CD14-positive monocyte (primary cell): ENCODE measurements at regions not wholly inside any gene's neighbourhood (a gene's known extent, or its start where the extent isn't known, plus 50 kb on each side); places are given as distances from the start of the nearest gene placed in this dataset.

Experiments used
- DNase-seq, 3 donors: peaks; one replicate each; pipeline ENCODE4 v3.0.0-alpha.2; 2011 to 2022
- H2AFZ ChIP-seq: 2 replicates; pipeline ENCODE4 v1.6.0; 2012; ENCODE audit warnings: mild to moderate bottlenecking, low read depth, low read length, inconsistent platforms; ENCODE audit not compliant: insufficient read depth, poor library complexity, severe bottlenecking
- H3K27ac ChIP-seq, 2 donors: 1 replicate in 1 of 2; 2 replicates in 1 of 2; pipeline ENCODE4 v1.5.1; 2012 to 2013; ENCODE audit warnings: low read length in 2 of 2, control low read depth in 1 of 2, inconsistent platforms in 1 of 2, low read depth in 1 of 2, mild to moderate bottlenecking in 1 of 2
- H3K27me3 ChIP-seq, 2 donors: one replicate each; pipeline versions ENCODE4 v1.6.0 to v1.6.1; 2011 to 2013; ENCODE audit warnings: low read length in 2 of 2; ENCODE audit not compliant: control insufficient read depth in 2 of 2, insufficient read depth in 2 of 2
- H3K36me3 ChIP-seq, 2 donors: replicated peaks in 1 of 2; 1 replicate in 1 of 2; 2 replicates in 1 of 2; pipeline versions ENCODE4 v1.5.1 to v1.6.1; 2012 to 2013; ENCODE audit warnings: low read length in 2 of 2, control low read depth in 1 of 2, inconsistent platforms in 1 of 2, mild to moderate bottlenecking in 1 of 2; ENCODE audit not compliant: insufficient read depth in 2 of 2, control insufficient read depth in 1 of 2
- H3K4me1 ChIP-seq, 2 donors: 1 replicate in 1 of 2; 2 replicates in 1 of 2; pipeline versions ENCODE4 v1.5.1 to v1.6.1; 2012 to 2013; ENCODE audit warnings: low read length in 2 of 2, control low read depth in 1 of 2, inconsistent platforms in 1 of 2, mild to moderate bottlenecking in 1 of 2, moderate library complexity in 1 of 2; ENCODE audit not compliant: insufficient read depth in 2 of 2, control insufficient read depth in 1 of 2
- H3K4me2 ChIP-seq: replicated peaks from 2 replicates; pipeline ENCODE3; 2012; ENCODE audit warnings: low read length, moderate library complexity, mild to moderate bottlenecking; ENCODE audit not compliant: poor library complexity, severe bottlenecking; ENCODE audit errors: extremely low read depth
- H3K4me3 ChIP-seq, 3 experiments: fragments of 200-600 bp in 1 of 3; sonication (generic) in 1 of 3; replicated peaks in 1 of 3; 1 replicate in 2 of 3; 2 replicates in 1 of 3; pipeline ENCODE4 v1.5.1; 2011 to 2013; ENCODE audit warnings: low read length in 3 of 3, mild to moderate bottlenecking in 3 of 3, control low read depth in 2 of 3, low read depth in 2 of 3, inconsistent platforms in 1 of 3, moderate library complexity in 1 of 3
- H3K79me2 ChIP-seq: 2 replicates; pipeline ENCODE4 v1.6.0; 2012; ENCODE audit warnings: mild to moderate bottlenecking, control low read depth, inconsistent platforms, low read length, moderate library complexity; ENCODE audit not compliant: insufficient read depth
- H3K9ac ChIP-seq: 2 replicates; pipeline ENCODE4 v1.6.0; 2017; ENCODE audit warnings: low read length, mild to moderate bottlenecking; ENCODE audit not compliant: insufficient read depth, poor library complexity, severe bottlenecking
- H3K9me3 ChIP-seq, 2 donors: replicated peaks in 1 of 2; 1 replicate in 1 of 2; 2 replicates in 1 of 2; pipeline versions ENCODE4 v1.5.1 to v1.6.1; 2012 to 2013; ENCODE audit warnings: low read length in 2 of 2, control low read depth in 1 of 2; ENCODE audit not compliant: control insufficient read depth in 1 of 2, insufficient read depth in 1 of 2
- H4K20me1 ChIP-seq: 2 replicates; pipeline ENCODE4 v1.6.0; 2012; ENCODE audit warnings: mild to moderate bottlenecking, low read length, control low read depth, moderate library complexity; ENCODE audit not compliant: insufficient read depth
- H3K27ac Mint-ChIP-seq, 7 donors: one replicate each; pipeline ENCODE4 v1.8.0; 2020; ENCODE audit warnings: mild to moderate bottlenecking in 7 of 7, mixed read lengths in 7 of 7, moderate library complexity in 6 of 7, inconsistent platforms in 2 of 7
- H3K27me3 Mint-ChIP-seq, 3 donors: one replicate each; pipeline ENCODE4 v1.8.0; 2021 to 2022; ENCODE audit warnings: low read depth in 3 of 3, mild to moderate bottlenecking in 3 of 3, mixed read lengths in 3 of 3, moderate library complexity in 3 of 3, inconsistent platforms in 1 of 3
- H3K36me3 Mint-ChIP-seq, 2 donors: one replicate each; pipeline ENCODE4 v1.8.0; 2020; ENCODE audit warnings: mixed read lengths in 2 of 2, inconsistent platforms in 1 of 2, mild to moderate bottlenecking in 1 of 2
- H3K4me1 Mint-ChIP-seq: one replicate; pipeline ENCODE4 v1.8.0; 2020; ENCODE audit warnings: mild to moderate bottlenecking, mixed read lengths
- H3K4me3 Mint-ChIP-seq, 2 donors: one replicate each; pipeline ENCODE4 v1.8.0; 2020; ENCODE audit warnings: mild to moderate bottlenecking in 2 of 2, mixed read lengths in 2 of 2, moderate library complexity in 1 of 2
- H3K9me3 Mint-ChIP-seq, 7 donors: one replicate each; pipeline ENCODE4 v1.8.0; 2020 to 2022; ENCODE audit warnings: mixed read lengths in 7 of 7, mild to moderate bottlenecking in 6 of 7, moderate library complexity in 6 of 7, inconsistent platforms in 2 of 7
- WGBS: methylation state at CpG from one replicate; pipeline ENCODE4 v1.1.5; 2013; ENCODE audit warnings: missing lambda C conversion rate; ENCODE audit not compliant: insufficient coverage; 5-methylcytosine and 5-hydroxymethylcytosine counted together
- intact Hi-C, 2 donors: fragments of 100-400 bp; cut with micrococcal nuclease; formaldehyde crosslinking; loops; one replicate each; pipeline versions ENCODE4 v1.15.0 to v1.15.1; 2023
- TF ChIP-seq, protein P1 (sequence below): fragments of 200-600 bp; IDR thresholded peaks from one replicate; pipeline ENCODE4 v1.8.0; 2022; ENCODE audit warnings: antibody characterized with exemption, mild to moderate bottlenecking

DNA sequence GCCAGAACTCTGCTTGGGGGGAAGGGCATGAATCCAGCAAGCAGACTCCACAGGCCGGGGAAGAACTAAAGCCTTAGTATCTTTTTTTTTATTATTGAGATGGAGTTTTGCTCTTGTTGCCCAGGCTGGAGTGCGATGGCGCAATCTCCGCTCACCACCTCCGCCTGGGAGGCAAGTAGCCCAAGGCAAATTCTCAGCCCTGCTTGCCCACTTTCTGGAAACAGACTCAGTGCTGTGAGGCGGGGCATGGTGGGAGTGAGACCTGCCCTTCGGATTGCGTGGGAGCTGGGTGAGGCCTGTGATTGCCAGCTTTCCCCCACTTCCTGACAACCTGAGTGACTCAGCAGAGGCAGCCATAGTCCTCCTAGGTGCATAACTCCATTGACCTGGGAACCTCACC lies 348.8 kb downstream of the GASK1B start:
- H3K4me3 Mint-ChIP-seq = no peak overlapping the region
- H3K9me3 Mint-ChIP-seq = peaks cover 9 to 28% (median 21%) of the 10 kb centered on the region in 7 donors
- no peak for DNase-seq
- no peak overlapping the region for H3K4me2 ChIP-seq
- TF ChIP-seq, protein P1, sequence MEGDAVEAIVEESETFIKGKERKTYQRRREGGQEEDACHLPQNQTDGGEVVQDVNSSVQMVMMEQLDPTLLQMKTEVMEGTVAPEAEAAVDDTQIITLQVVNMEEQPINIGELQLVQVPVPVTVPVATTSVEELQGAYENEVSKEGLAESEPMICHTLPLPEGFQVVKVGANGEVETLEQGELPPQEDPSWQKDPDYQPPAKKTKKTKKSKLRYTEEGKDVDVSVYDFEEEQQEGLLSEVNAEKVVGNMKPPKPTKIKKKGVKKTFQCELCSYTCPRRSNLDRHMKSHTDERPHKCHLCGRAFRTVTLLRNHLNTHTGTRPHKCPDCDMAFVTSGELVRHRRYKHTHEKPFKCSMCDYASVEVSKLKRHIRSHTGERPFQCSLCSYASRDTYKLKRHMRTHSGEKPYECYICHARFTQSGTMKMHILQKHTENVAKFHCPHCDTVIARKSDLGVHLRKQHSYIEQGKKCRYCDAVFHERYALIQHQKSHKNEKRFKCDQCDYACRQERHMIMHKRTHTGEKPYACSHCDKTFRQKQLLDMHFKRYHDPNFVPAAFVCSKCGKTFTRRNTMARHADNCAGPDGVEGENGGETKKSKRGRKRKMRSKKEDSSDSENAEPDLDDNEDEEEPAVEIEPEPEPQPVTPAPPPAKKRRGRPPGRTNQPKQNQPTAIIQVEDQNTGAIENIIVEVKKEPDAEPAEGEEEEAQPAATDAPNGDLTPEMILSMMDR = no peak
- peaks cover 0 to 2% (median 0%) of the 10 kb centered on the region in 3 donors for H3K27me3 Mint-ChIP-seq
- H3K4me1 ChIP-seq = no peaks in the 10 kb centered on the region
- H3K27ac Mint-ChIP-seq = no peak overlapping the region
- intact Hi-C loops = no loop called here
- H3K9ac ChIP-seq = no peak overlapping the region
- H3K4me1 Mint-ChIP-seq = no peaks in the 10 kb centered on the region
- H3K4me3 ChIP-seq = no peak overlapping the region
- no peaks in the 10 kb centered on the region for H3K27me3 ChIP-seq
- H3K9me3 ChIP-seq = peaks cover 4 to 30% of the 10 kb centered on the region in 2 donors
- WGBS = 91% methylated on average over 6 of the region's 8 CpGs
- H2AFZ ChIP-seq = no peak overlapping the region
- no peaks in the 10 kb centered on the region for H3K79me2 ChIP-seq
- no peaks in the 10 kb centered on the region for H4K20me1 ChIP-seq
- no peak overlapping the region for H3K27ac ChIP-seq
- H3K36me3 ChIP-seq = no peaks in the 10 kb centered on the region
- no peaks in the 10 kb centered on the region for H3K36me3 Mint-ChIP-seq

DNA sequence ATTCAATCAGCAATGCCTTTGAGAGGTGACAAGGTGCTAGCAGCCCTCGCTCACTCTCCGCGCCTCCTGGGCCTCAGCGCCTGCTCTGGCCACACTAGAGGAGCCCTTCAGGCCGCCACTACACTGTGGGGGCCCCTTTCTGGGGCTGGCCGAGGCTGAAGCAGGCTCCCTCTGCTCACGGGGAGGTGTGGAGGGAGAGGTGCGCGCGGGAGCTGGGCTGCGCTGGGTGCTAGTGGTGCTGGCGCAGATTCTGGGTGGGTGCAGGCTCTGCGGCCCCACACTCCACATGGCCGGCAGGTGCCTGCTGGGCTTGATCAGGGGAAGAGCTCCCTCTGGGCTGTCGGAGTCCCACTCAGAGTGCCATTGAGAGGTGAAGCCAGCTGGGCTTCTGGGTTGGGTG lies 351.0 kb downstream of the GASK1B start:
- Histone ChIP-seq H4K20me1 (no peaks in the 10 kb centered on the region), H3K4me3 (no peak overlapping the region), H3K27ac (no peak overlapping the region), H3K4me1 (no peaks in the 10 kb centered on the region), H3K27me3 (no peaks in the 10 kb centered on the region), H3K79me2 (no peaks in the 10 kb centered on the region), H3K4me2 (no peak overlapping the region), H3K9ac (no peak overlapping the region), H2AFZ (no peak overlapping the region), H3K9me3 (peaks cover 4 to 30% of the 10 kb centered on the region in 2 donors), H3K36me3 (no peaks in the 10 kb centered on the region)
- H3K27me3 Mint-ChIP-seq = peaks cover 0 to 2% (median 0%) of the 10 kb centered on the region in 3 donors
- TF ChIP-seq, protein P1 = no peak
- H3K27ac Mint-ChIP-seq = peak overlapping the region in 1 of 7 donors; percentile 38
- intact Hi-C loops = no loop called here
- H3K36me3 Mint-ChIP-seq = no peaks in the 10 kb centered on the region
- peaks cover 9 to 32% (median 21%) of the 10 kb centered on the region in 7 donors for H3K9me3 Mint-ChIP-seq
- DNase-seq = no peak
- H3K4me1 Mint-ChIP-seq = no peaks in the 10 kb centered on the region
- H3K4me3 Mint-ChIP-seq = no peak overlapping the region
- 94% methylated on average over 9 of the region's 15 CpGs for WGBS
